Spleen (tissue), 7 donors: ENCODE measurements at regions not wholly inside any gene's neighbourhood (a gene's known extent, or its start where the extent isn't known, plus 50 kb on each side); places are given as distances from the start of the nearest gene placed in this dataset.

Source experiments
- POLR2A ChIP-seq, 3 donors: fragments of 450-650 bp; IDR thresholded peaks; one replicate each; pipeline ENCODE4 v1.5.1; 2017; ENCODE audit warnings: antibody characterized with exemption in 3 of 3, mild to moderate bottlenecking in 1 of 3
- TF ChIP-seq, protein P1 (sequence below), 11 experiments: fragments of 200-600 bp in 7 of 11; fragments of 450-650 bp in 4 of 11; sonication (generic) in 4 of 11; IDR thresholded peaks in 8 of 11; conservative IDR thresholded peaks in 3 of 11; 1 replicate in 7 of 11; 2 replicates in 4 of 11; pipeline versions ENCODE4 v1.4.0 to v1.8.0; 2016 to 2021; ENCODE audit warnings: antibody characterized with exemption in 11 of 11, inconsistent platforms in 4 of 11, mild to moderate bottlenecking in 1 of 11
- donor health status: DM: no; HTN: no; CAD: no; lungs with moderate emphysema.
- donor health status: DM: no; HTN: no; CAD: no.
- donor health status: DM: no; HTN: no; CAD: no.

DNA sequence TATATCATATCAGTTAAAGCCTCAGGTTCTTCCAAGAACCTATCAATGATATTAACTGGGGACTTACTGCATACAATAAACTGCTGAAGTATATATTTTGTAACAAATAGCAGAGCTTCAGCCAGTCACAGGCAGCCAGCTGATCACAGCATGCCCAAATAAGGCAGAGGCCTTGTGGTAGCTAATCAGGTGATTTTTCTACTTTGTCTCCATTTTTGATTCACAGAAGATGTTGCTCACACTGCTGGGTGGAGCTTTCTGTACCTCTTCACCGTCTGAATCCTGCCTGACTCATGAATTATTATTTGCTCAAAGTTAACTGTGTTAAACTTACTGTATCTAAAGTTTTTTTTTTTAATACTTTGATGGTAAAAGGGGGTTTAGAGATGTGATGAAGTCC is 357.4 kb downstream of the PSAT1 start:
- no peak for TF ChIP-seq POLR2A (IDR thresholded peaks at IDR 0.05)
- TF ChIP-seq, protein P1, sequence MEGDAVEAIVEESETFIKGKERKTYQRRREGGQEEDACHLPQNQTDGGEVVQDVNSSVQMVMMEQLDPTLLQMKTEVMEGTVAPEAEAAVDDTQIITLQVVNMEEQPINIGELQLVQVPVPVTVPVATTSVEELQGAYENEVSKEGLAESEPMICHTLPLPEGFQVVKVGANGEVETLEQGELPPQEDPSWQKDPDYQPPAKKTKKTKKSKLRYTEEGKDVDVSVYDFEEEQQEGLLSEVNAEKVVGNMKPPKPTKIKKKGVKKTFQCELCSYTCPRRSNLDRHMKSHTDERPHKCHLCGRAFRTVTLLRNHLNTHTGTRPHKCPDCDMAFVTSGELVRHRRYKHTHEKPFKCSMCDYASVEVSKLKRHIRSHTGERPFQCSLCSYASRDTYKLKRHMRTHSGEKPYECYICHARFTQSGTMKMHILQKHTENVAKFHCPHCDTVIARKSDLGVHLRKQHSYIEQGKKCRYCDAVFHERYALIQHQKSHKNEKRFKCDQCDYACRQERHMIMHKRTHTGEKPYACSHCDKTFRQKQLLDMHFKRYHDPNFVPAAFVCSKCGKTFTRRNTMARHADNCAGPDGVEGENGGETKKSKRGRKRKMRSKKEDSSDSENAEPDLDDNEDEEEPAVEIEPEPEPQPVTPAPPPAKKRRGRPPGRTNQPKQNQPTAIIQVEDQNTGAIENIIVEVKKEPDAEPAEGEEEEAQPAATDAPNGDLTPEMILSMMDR (IDR thresholded peaks at IDR 0.05 in 8 of 11, conservative IDR thresholded peaks at IDR 0.05 in 3 of 11) = no peak
